Fibroblast of lung (primary cell): ENCODE measurements at regions not wholly inside any gene's neighbourhood (a gene's known extent, or its start where the extent isn't known, plus 50 kb on each side); places are given as distances from the start of the nearest gene placed in this dataset.

Experiments used
- CTCF ChIP-seq, 2 donors: IDR thresholded peaks in 1 of 2; conservative IDR thresholded peaks in 1 of 2; 1 replicate in 1 of 2; 2 replicates in 1 of 2; pipeline ENCODE4 v1.5.1; 2011 to 2012; ENCODE audit warnings: low read length in 2 of 2, control low read depth in 1 of 2, inconsistent platforms in 1 of 2, low read depth in 1 of 2, mild to moderate bottlenecking in 1 of 2
- EZH2 ChIP-seq: IDR thresholded peaks from 2 replicates; pipeline ENCODE4 v1.5.1; 2012; ENCODE audit warnings: low read length, control low read depth, mild to moderate bottlenecking; ENCODE audit errors: missing control alignments

GRCh38 chr12:92338671-92339070, 193.0 kb upstream of the BTG1 start:
- no peak for TF ChIP-seq CTCF (conservative IDR thresholded peaks at IDR 0.05 in 1 of 2, IDR thresholded peaks at IDR 0.05 in 1 of 2; ENCODE audit: low read depth in 1 of 2, low read length in 2 of 2)
- TF ChIP-seq EZH2 = no peak
